ENCODE measurements at regions not wholly inside any gene's neighbourhood (a gene's known extent, or its start where the extent isn't known, plus 50 kb on each side); places are given as distances from the start of the nearest gene placed in this dataset.
"Not testable (repeated sequence)": the region's sequence is repeated elsewhere in the genome, so short reads cannot be mapped to it uniquely, and the experiment has no call there.

GRCh38 chr21:38115870-38116269 lies 140.9 kb upstream of the KCNJ15 start:
- no peak overlapping the region for H3K4me2 ChIP-seq (ENCODE audit: low read length)
- H3K4me1 ChIP-seq (ENCODE audit: control insufficient read depth, insufficient read depth, low read length) = no peaks in the 10 kb centered on the region
- H3K36me3 ChIP-seq (ENCODE audit: insufficient read depth, low read length) = no peaks in the 10 kb centered on the region
- no peak overlapping the region for H3K9ac ChIP-seq (ENCODE audit: low read depth, low read length)
- no peaks in the 10 kb centered on the region for H3K9me3 ChIP-seq (replicated peaks; ENCODE audit: low read length)
- peaks cover 24% of the 10 kb centered on the region for H3K27me3 ChIP-seq (ENCODE audit: control insufficient read depth, insufficient read depth, low read length)
- H3K4me3 ChIP-seq (ENCODE audit: low read length) = no peak overlapping the region

GRCh38 chr21:38119793-38120192 lies 137.0 kb upstream of the KCNJ15 start:
- no peak overlapping the region for H3K4me2 ChIP-seq (ENCODE audit: low read length)
- H3K4me3 ChIP-seq (ENCODE audit: low read length) = no peak overlapping the region
- peaks cover 9% of the 10 kb centered on the region for H3K27me3 ChIP-seq (ENCODE audit: control insufficient read depth, insufficient read depth, low read length)
- no peaks in the 10 kb centered on the region for H3K36me3 ChIP-seq (ENCODE audit: insufficient read depth, low read length)
- no peak overlapping the region for H3K9ac ChIP-seq (ENCODE audit: low read depth, low read length)
- no peaks in the 10 kb centered on the region for H3K4me1 ChIP-seq (ENCODE audit: control insufficient read depth, insufficient read depth, low read length)
- no peaks in the 10 kb centered on the region for H3K9me3 ChIP-seq (replicated peaks; ENCODE audit: low read length)

DNA sequence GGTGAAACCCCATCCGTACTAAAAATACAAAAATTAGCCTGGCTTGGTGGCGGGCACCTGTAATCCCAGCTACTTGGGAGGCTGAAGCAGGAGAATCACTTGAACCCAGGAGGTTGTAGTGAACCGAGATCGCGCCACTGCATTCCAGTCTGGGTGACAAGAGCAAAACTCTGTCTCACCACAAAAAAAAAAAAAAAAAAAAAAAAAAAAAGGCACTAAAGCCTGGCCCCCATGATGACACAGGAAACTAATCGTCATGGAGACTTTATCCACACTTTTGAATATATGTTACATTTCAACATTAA lies 136.2 kb upstream of the KCNJ15 start:
- not testable (repeated sequence) for H3K9ac ChIP-seq (ENCODE audit: low read depth, low read length); H3K9me3 ChIP-seq (replicated peaks; ENCODE audit: low read length); H3K4me2 ChIP-seq (ENCODE audit: low read length); H3K36me3 ChIP-seq (ENCODE audit: insufficient read depth, low read length); H3K4me1 ChIP-seq (ENCODE audit: control insufficient read depth, insufficient read depth, low read length); H3K4me3 ChIP-seq (ENCODE audit: low read length)
- peaks cover 11% of the 10 kb centered on the region for H3K27me3 ChIP-seq (ENCODE audit: control insufficient read depth, insufficient read depth, low read length)

- Histone ChIP-seq H3K36me3 (ENCODE audit: insufficient read depth, low read length) (no peaks in the 10 kb centered on the region), H3K9me3 (replicated peaks; ENCODE audit: low read length) (no peaks in the 10 kb centered on the region), H3K9ac (ENCODE audit: low read depth, low read length) (no peak overlapping the region), H3K27me3 (ENCODE audit: control insufficient read depth, insufficient read depth, low read length) (peaks cover 15% of the 10 kb centered on the region), H3K4me3 (ENCODE audit: low read length) (no peak overlapping the region), H3K4me1 (ENCODE audit: control insufficient read depth, insufficient read depth, low read length) (no peaks in the 10 kb centered on the region), H3K4me2 (ENCODE audit: low read length) (no peak overlapping the region)
Observed at GRCh38 chr21:38120984-38121855, 135.6 kb upstream of the KCNJ15 start.

DNA sequence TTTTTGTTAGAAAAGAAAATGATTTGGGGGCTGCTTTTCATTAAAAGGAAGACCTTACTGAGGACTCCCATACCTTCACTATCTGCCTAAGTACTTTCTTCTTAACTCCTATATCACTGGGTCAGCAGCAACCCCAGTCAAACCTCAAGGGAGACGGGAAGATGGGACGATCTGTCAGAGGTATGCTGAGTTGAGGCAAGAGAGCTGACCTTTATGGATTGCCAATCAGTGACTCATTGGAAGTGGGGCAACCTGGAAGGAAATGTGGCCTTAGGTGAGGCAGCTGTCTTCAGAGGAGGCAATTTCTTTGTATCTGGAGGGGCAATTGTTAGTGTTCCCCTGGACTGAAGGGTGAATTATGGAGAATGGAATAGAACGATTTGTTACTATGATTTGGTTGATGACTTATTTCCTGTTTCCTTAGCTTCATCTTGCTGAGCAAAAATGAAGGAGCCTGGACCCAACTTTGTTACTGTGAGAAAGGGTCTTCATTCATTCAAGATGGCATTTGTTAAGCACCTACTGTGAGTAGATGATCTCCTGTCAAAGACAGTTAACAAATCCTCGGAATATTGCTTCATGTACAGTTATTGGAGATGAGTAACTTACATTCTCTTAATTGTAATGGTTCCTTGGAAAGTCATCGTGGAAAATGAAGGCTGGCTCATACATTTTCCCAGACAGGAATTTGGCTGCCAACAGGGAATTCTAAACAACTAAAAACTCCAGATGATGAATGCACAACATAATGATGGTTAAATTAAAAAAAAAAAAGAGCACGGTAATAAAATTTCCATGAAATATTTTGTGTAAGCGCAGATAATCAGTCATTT lies 134.7 kb upstream of the KCNJ15 start:
- no peak overlapping the region for H3K4me2 ChIP-seq (ENCODE audit: low read length)
- peaks cover 15% of the 10 kb centered on the region for H3K27me3 ChIP-seq (ENCODE audit: control insufficient read depth, insufficient read depth, low read length)
- no peaks in the 10 kb centered on the region for H3K4me1 ChIP-seq (ENCODE audit: control insufficient read depth, insufficient read depth, low read length)
- no peak overlapping the region for H3K9ac ChIP-seq (ENCODE audit: low read depth, low read length)
- no peaks in the 10 kb centered on the region for H3K9me3 ChIP-seq (replicated peaks; ENCODE audit: low read length)
- H3K36me3 ChIP-seq (ENCODE audit: insufficient read depth, low read length) = no peaks in the 10 kb centered on the region
- H3K4me3 ChIP-seq (ENCODE audit: low read length) = no peak overlapping the region

GRCh38 chr21:38123626-38124025 lies 133.2 kb upstream of the KCNJ15 start:
- no peak overlapping the region for H3K4me2 ChIP-seq (ENCODE audit: low read length)
- H3K9me3 ChIP-seq (replicated peaks; ENCODE audit: low read length) = no peaks in the 10 kb centered on the region
- no peak overlapping the region for H3K9ac ChIP-seq (ENCODE audit: low read depth, low read length)
- peaks cover 20% of the 10 kb centered on the region for H3K27me3 ChIP-seq (ENCODE audit: control insufficient read depth, insufficient read depth, low read length)
- H3K4me3 ChIP-seq (ENCODE audit: low read length) = no peak overlapping the region
- H3K36me3 ChIP-seq (ENCODE audit: insufficient read depth, low read length) = no peaks in the 10 kb centered on the region
- no peaks in the 10 kb centered on the region for H3K4me1 ChIP-seq (ENCODE audit: control insufficient read depth, insufficient read depth, low read length)

GRCh38 chr21:38126666-38127303 lies 130.0 kb upstream of the KCNJ15 start:
- H3K4me3 ChIP-seq (ENCODE audit: low read length) = no peak overlapping the region
- peaks cover 47% of the 10 kb centered on the region for H3K27me3 ChIP-seq (ENCODE audit: control insufficient read depth, insufficient read depth, low read length)
- no peak overlapping the region for H3K9ac ChIP-seq (ENCODE audit: low read depth, low read length)
- H3K36me3 ChIP-seq (ENCODE audit: insufficient read depth, low read length) = no peaks in the 10 kb centered on the region
- H3K4me1 ChIP-seq (ENCODE audit: control insufficient read depth, insufficient read depth, low read length) = no peaks in the 10 kb centered on the region
- H3K9me3 ChIP-seq (replicated peaks; ENCODE audit: low read length) = no peaks in the 10 kb centered on the region
- no peak overlapping the region for H3K4me2 ChIP-seq (ENCODE audit: low read length)

GRCh38 chr21:38129711-38130110 lies 127.1 kb upstream of the KCNJ15 start:
- Histone ChIP-seq H3K27me3 (ENCODE audit: control insufficient read depth, insufficient read depth, low read length) (peaks cover 64% of the 10 kb centered on the region), H3K4me3 (ENCODE audit: low read length) (no peak overlapping the region), H3K4me1 (ENCODE audit: control insufficient read depth, insufficient read depth, low read length) (no peaks in the 10 kb centered on the region), H3K4me2 (ENCODE audit: low read length) (no peak overlapping the region), H3K9ac (ENCODE audit: low read depth, low read length) (no peak overlapping the region), H3K36me3 (ENCODE audit: insufficient read depth, low read length) (no peaks in the 10 kb centered on the region), H3K9me3 (replicated peaks; ENCODE audit: low read length) (no peaks in the 10 kb centered on the region)

DNA sequence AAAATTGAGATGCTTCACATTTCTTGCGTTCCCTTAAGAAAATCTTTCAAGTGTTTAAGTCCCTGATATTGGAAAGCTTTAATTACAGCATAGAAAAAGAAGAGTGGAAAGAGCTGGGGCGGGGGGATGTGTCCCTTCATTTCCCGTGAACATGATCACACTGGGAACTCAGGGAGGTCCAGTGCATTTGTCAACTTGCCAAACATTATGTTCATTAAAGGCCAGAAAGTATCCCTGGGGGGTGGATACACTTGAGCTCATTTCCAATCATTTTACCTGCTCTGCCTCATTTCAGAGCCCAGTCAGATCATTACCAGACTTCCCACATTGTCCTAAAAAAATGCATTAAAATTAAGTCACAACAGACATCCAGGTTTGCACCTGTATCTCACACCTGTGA lies 123.6 kb upstream of the KCNJ15 start:
- Histone ChIP-seq H3K9me3 (replicated peaks; ENCODE audit: low read length) (no peaks in the 10 kb centered on the region), H3K36me3 (ENCODE audit: insufficient read depth, low read length) (no peaks in the 10 kb centered on the region), H3K9ac (ENCODE audit: low read depth, low read length) (no peak overlapping the region), H3K4me2 (ENCODE audit: low read length) (no peak overlapping the region), H3K27me3 (ENCODE audit: control insufficient read depth, insufficient read depth, low read length) (peaks cover 48% of the 10 kb centered on the region), H3K4me1 (ENCODE audit: control insufficient read depth, insufficient read depth, low read length) (no peaks in the 10 kb centered on the region), H3K4me3 (ENCODE audit: low read length) (no peak overlapping the region)

GRCh38 chr21:38134084-38134873 lies 122.5 kb upstream of the KCNJ15 start:
- no peaks in the 10 kb centered on the region for H3K4me1 ChIP-seq (ENCODE audit: control insufficient read depth, insufficient read depth, low read length)
- no peaks in the 10 kb centered on the region for H3K36me3 ChIP-seq (ENCODE audit: insufficient read depth, low read length)
- H3K27me3 ChIP-seq (ENCODE audit: control insufficient read depth, insufficient read depth, low read length) = peaks cover 38% of the 10 kb centered on the region
- no peak overlapping the region for H3K4me2 ChIP-seq (ENCODE audit: low read length)
- H3K4me3 ChIP-seq (ENCODE audit: low read length) = no peak overlapping the region
- H3K9ac ChIP-seq (ENCODE audit: low read depth, low read length) = no peak overlapping the region
- H3K9me3 ChIP-seq (replicated peaks; ENCODE audit: low read length) = no peaks in the 10 kb centered on the region

GRCh38 chr21:38136201-38136600 lies 120.6 kb upstream of the KCNJ15 start:
- Histone ChIP-seq H3K4me3 (ENCODE audit: low read length) (no peak overlapping the region), H3K27me3 (ENCODE audit: control insufficient read depth, insufficient read depth, low read length) (peaks cover 19% of the 10 kb centered on the region), H3K4me2 (ENCODE audit: low read length) (no peak overlapping the region), H3K9me3 (replicated peaks; ENCODE audit: low read length) (no peaks in the 10 kb centered on the region), H3K36me3 (ENCODE audit: insufficient read depth, low read length) (no peaks in the 10 kb centered on the region), H3K4me1 (ENCODE audit: control insufficient read depth, insufficient read depth, low read length) (peaks cover 14% of the 10 kb centered on the region), H3K9ac (ENCODE audit: low read depth, low read length) (no peak overlapping the region)

All from skeletal muscle satellite cell (primary cell).